H1 (cell line): ENCODE measurements at regions not wholly inside any gene's neighbourhood (a gene's known extent, or its start where the extent isn't known, plus 50 kb on each side); places are given as distances from the start of the nearest gene placed in this dataset.

Experiments used
- CTCF ChIA-PET: fragments of 300-600 bp; sonication (Branson Sonifier 250); formaldehyde crosslinking; loops from one replicate; lab custom pipeline; 2021; ENCODE audit not compliant: partially characterized antibody; lab: Charles Lee
- POLR2A ChIA-PET: fragments of 300-600 bp; sonication (Branson Sonifier 250); formaldehyde crosslinking; loops from one replicate; lab custom pipeline; 2021; ENCODE audit warnings: inconsistent platforms; ENCODE audit not compliant: partially characterized antibody; lab: Charles Lee
- DNase-seq, 2 experiments: peaks; one replicate each; pipeline versions ENCODE4 v3.0.0 to v3.0.0-alpha.2; 2010 to 2022; ENCODE audit warnings: low spot score in 2 of 2, low read depth in 1 of 2, mixed read lengths in 1 of 2
- FAIRE-seq: peaks from 2 replicates; lab custom pipeline; 2011; peaks lifted over from hg19 to GRCh38; lab: Jason Lieb, UNC
- H2AFZ ChIP-seq: 2 replicates; pipeline ENCODE4 v1.8.1; 2012; ENCODE audit warnings: low read length, inconsistent platforms
- H2AK5ac ChIP-seq: 2 replicates; pipeline ENCODE4 v1.6.1; 2013; ENCODE audit warnings: low read depth, low read length
- H2BK120ac ChIP-seq: replicated peaks from 2 replicates; pipeline ENCODE3; 2013; ENCODE audit warnings: low read depth, low read length, inconsistent platforms
- H2BK12ac ChIP-seq: 2 replicates; pipeline ENCODE4 v1.6.1; 2013; ENCODE audit warnings: low read depth, low read length
- H2BK15ac ChIP-seq: 2 replicates; pipeline ENCODE4 v1.6.1; 2013; ENCODE audit warnings: low read length
- H2BK20ac ChIP-seq: 2 replicates; pipeline ENCODE4 v1.6.1; 2013; ENCODE audit warnings: low read length
- H2BK5ac ChIP-seq: 2 replicates; pipeline ENCODE4 v1.6.1; 2013; ENCODE audit warnings: low read depth, low read length
- H3K14ac ChIP-seq: 2 replicates; pipeline ENCODE4 v1.6.1; 2013; ENCODE audit warnings: inconsistent platforms; ENCODE audit not compliant: insufficient read length
- H3K18ac ChIP-seq: 2 replicates; pipeline ENCODE4 v1.6.1; 2013; ENCODE audit warnings: low read length; ENCODE audit errors: extremely low read depth
- H3K23ac ChIP-seq: 2 replicates; pipeline ENCODE4 v1.6.1; 2013; ENCODE audit warnings: inconsistent platforms; ENCODE audit not compliant: insufficient read length
- H3K23me2 ChIP-seq: 2 replicates; pipeline ENCODE4 v1.6.1; 2013; ENCODE audit warnings: low read depth, low read length
- H3K27ac ChIP-seq: 2 replicates; pipeline ENCODE4 v1.6.1; 2011; ENCODE audit warnings: low read depth, low read length, inconsistent platforms
- H3K27me3 ChIP-seq, 4 experiments: replicated peaks in 1 of 4; 1 replicate in 1 of 4; 2 replicates in 3 of 4; pipeline versions ENCODE4 v1.6.1 to v1.8.1; 2011 to 2013; ENCODE audit warnings: low read length in 3 of 4, mild to moderate bottlenecking in 3 of 4, inconsistent platforms in 2 of 4, mixed read lengths in 2 of 4, moderate library complexity in 1 of 4; ENCODE audit not compliant: control insufficient read depth in 3 of 4, insufficient read depth in 3 of 4; ENCODE audit errors: extremely low read depth in 1 of 4
- H3K36me3 ChIP-seq, 4 experiments: 2 replicates each; pipeline versions ENCODE4 v1.6.1 to v1.8.1; 2011 to 2013; ENCODE audit warnings: mild to moderate bottlenecking in 4 of 4, low read length in 3 of 4, moderate library complexity in 2 of 4, control low read depth in 1 of 4, inconsistent platforms in 1 of 4; ENCODE audit not compliant: insufficient read depth in 4 of 4, control insufficient read depth in 2 of 4
- H3K4ac ChIP-seq: replicated peaks from 2 replicates; pipeline ENCODE3; 2013; ENCODE audit warnings: low read length, low read depth, mixed read lengths, inconsistent platforms; ENCODE audit not compliant: insufficient read length
- H3K4me1 ChIP-seq, 4 experiments: replicated peaks in 1 of 4; 1 replicate in 1 of 4; 2 replicates in 3 of 4; pipeline versions ENCODE4 v1.6.1 to v1.8.1; 2011 to 2013; ENCODE audit warnings: low read length in 3 of 4, inconsistent platforms in 2 of 4, mixed read lengths in 1 of 4; ENCODE audit not compliant: insufficient read depth in 4 of 4, control insufficient read depth in 3 of 4
- H3K4me2 ChIP-seq, 2 experiments: 2 replicates each; pipeline versions ENCODE4 v1.6.1 to v1.8.1; 2011 to 2013; ENCODE audit warnings: low read depth in 2 of 2, low read length in 2 of 2, control low read depth in 1 of 2, inconsistent platforms in 1 of 2, mild to moderate bottlenecking in 1 of 2; ENCODE audit not compliant: insufficient read depth in 1 of 2
- H3K4me3 ChIP-seq, 4 experiments: fragments of 200-600, 300-600 bp in 1 of 4; sonication (generic), shearing (Covaris generic), sonication (Bioruptor Twin) in 1 of 4; 2 replicates each; pipeline versions ENCODE4 v1.5.1 to v1.8.1; 2011 to 2016; ENCODE audit warnings: low read length in 4 of 4, low read depth in 3 of 4, control low read depth in 2 of 4, inconsistent platforms in 2 of 4, mild to moderate bottlenecking in 2 of 4, mixed read lengths in 1 of 4, moderate library complexity in 1 of 4; ENCODE audit not compliant: insufficient read depth in 2 of 4; ENCODE audit errors: extremely low read depth in 1 of 4
- H3K56ac ChIP-seq: replicated peaks from 2 replicates; pipeline ENCODE3; 2013; ENCODE audit warnings: low read depth, mild to moderate bottlenecking, mixed read lengths, low read length, inconsistent platforms; ENCODE audit not compliant: insufficient read length
- H3K79me1 ChIP-seq: 2 replicates; pipeline ENCODE4 v1.6.1; 2013; ENCODE audit warnings: low read depth, low read length, control low read depth
- H3K79me2 ChIP-seq, 2 experiments: 2 replicates each; pipeline versions ENCODE4 v1.6.1 to v1.8.1; 2012 to 2013; ENCODE audit warnings: low read length in 2 of 2, mild to moderate bottlenecking in 2 of 2, inconsistent platforms in 1 of 2; ENCODE audit not compliant: insufficient read depth in 2 of 2, control insufficient read depth in 1 of 2
- H3K9ac ChIP-seq, 4 experiments: replicated peaks in 1 of 4; 1 replicate in 1 of 4; 2 replicates in 3 of 4; pipeline versions ENCODE4 v1.6.1 to v1.8.1; 2011 to 2013; ENCODE audit warnings: low read depth in 3 of 4, low read length in 3 of 4, control low read depth in 2 of 4, mild to moderate bottlenecking in 2 of 4, moderate library complexity in 2 of 4, inconsistent platforms in 1 of 4; ENCODE audit errors: extremely low read depth in 1 of 4
- H3K9me3 ChIP-seq, 2 experiments: 2 replicates each; pipeline versions ENCODE4 v1.6.1 to v1.8.1; 2012 to 2013; ENCODE audit warnings: mild to moderate bottlenecking in 2 of 2, moderate library complexity in 2 of 2, control low read depth in 1 of 2, inconsistent platforms in 1 of 2, low read depth in 1 of 2, low read length in 1 of 2, mixed read lengths in 1 of 2; ENCODE audit not compliant: insufficient read depth in 2 of 2
- H4K20me1 ChIP-seq, 2 experiments: replicated peaks in 1 of 2; 2 replicates each; pipeline versions ENCODE3 to v1.8.1; 2011 to 2013; ENCODE audit warnings: inconsistent platforms in 2 of 2, low read length in 2 of 2, mild to moderate bottlenecking in 1 of 2; ENCODE audit not compliant: insufficient read depth in 2 of 2, control insufficient read depth in 1 of 2
- H4K5ac ChIP-seq: 2 replicates; pipeline ENCODE4 v1.6.1; 2013; ENCODE audit warnings: low read length, low read depth, mixed read lengths, inconsistent platforms; ENCODE audit not compliant: insufficient read length
- H4K8ac ChIP-seq: 2 replicates; pipeline ENCODE4 v1.8.0; 2013; ENCODE audit warnings: mild to moderate bottlenecking, moderate library complexity, low read length, inconsistent platforms; ENCODE audit not compliant: insufficient read depth; ENCODE audit errors: extremely low read depth
- H4K91ac ChIP-seq: replicated peaks from 2 replicates; pipeline ENCODE3; 2013; ENCODE audit warnings: low read length, mixed read lengths, inconsistent platforms; ENCODE audit not compliant: insufficient read length
- ASH2L ChIP-seq: fragments of 200-600, 300-600 bp; sonication (generic); IDR thresholded peaks from one replicate; pipeline ENCODE4 v1.7.1; 2017; ENCODE audit warnings: low read length
- HDAC6 ChIP-seq: IDR thresholded peaks from one replicate; pipeline ENCODE4 v1.7.1; 2012; ENCODE audit warnings: low read depth, mild to moderate bottlenecking, inconsistent platforms, low read length, moderate library complexity
- RAD21 ChIP-seq, 2 experiments: IDR thresholded peaks in 1 of 2; conservative IDR thresholded peaks in 1 of 2; 2 replicates each; pipeline ENCODE4 v1.6.1; 2011; ENCODE audit warnings: low read depth in 2 of 2, low read length in 2 of 2, improper control_type of control experiment in 1 of 2, inconsistent platforms in 1 of 2, mild to moderate bottlenecking in 1 of 2, moderate library complexity in 1 of 2
- RBBP5 ChIP-seq: IDR thresholded peaks from 2 replicates; pipeline ENCODE4 v1.7.1; 2012; ENCODE audit warnings: low read depth, mild to moderate bottlenecking, inconsistent platforms, low read length, moderate library complexity, borderline replicate concordance
- SIN3A ChIP-seq, 2 experiments: IDR thresholded peaks in 1 of 2; conservative IDR thresholded peaks in 1 of 2; 2 replicates each; pipeline ENCODE4 v1.6.1; 2011 to 2012; ENCODE audit warnings: low read length in 2 of 2, improper control_type of control experiment in 1 of 2, low read depth in 1 of 2, mild to moderate bottlenecking in 1 of 2
- SUZ12 ChIP-seq: fragments of 200-600 bp; sonication (generic); IDR thresholded peaks from 2 replicates; pipeline ENCODE4 v1.6.1; 2012; ENCODE audit warnings: mild to moderate bottlenecking, inconsistent platforms, low read length, moderate library complexity, mixed read lengths
- whole genome bisulfite sequencing, 2 experiments: shearing (Covaris generic) in 1 of 2; methylation state at CpG; one replicate each; pipeline versions ENCODE4 v1.1.6 to v1.1.7; 2013 to 2015; ENCODE audit warnings: low lambda C conversion rate in 2 of 2, mixed read lengths in 2 of 2, inconsistent platforms in 1 of 2, low coverage in 1 of 2, missing lambda C conversion rate in 1 of 2; ENCODE audit not compliant: insufficient replicate concordance in 2 of 2, insufficient coverage in 1 of 2, insufficient read length in 1 of 2; ENCODE audit errors: extremely low coverage in 1 of 2, missing lambda C conversion rate in 1 of 2; 5-methylcytosine and 5-hydroxymethylcytosine counted together
- TF ChIP-seq, protein P1 (sequence below), 3 experiments: IDR thresholded peaks; 1 replicate in 2 of 3; 2 replicates in 1 of 3; pipeline versions ENCODE4 v1.5.1 to v1.6.1; 2011; ENCODE audit warnings: low read length in 3 of 3, mild to moderate bottlenecking in 3 of 3, inconsistent platforms in 2 of 3, low read depth in 1 of 3, moderate library complexity in 1 of 3; ENCODE audit not compliant: insufficient read depth in 1 of 3; ENCODE audit errors: control extremely low read depth in 1 of 3

DNA sequence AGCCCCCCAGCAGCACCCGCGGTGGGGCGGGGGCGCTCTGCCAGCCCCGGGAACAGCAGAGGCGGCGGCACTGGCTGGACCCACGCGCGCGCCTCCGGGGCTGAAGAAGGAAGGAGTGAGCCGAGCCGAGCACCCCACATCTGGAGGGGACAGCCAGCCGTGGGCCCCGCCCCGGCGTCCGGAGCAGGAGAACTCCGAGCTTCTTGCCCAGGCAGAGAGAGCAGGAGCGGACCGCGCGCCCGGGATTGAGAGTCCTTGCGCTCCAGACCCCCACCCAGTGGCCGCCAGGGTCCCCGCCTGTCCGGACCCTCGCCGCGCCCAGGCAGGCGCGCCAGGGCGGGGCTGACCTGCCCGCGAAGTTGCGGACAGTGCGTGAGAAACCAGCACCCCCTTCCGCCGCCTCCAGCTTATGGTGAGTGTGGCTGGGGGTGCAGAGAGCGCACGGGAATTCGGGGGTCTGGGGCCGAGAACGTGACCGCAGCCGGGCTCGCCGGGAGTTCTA lies 921.9 kb upstream of the EEF2KMT start:
- Histone ChIP-seq H3K4me1 (peaks cover 0 to 4% (median under 1%) of the 10 kb centered on the region in 4 experiments; a peak in 3 of 7 replicates), H4K91ac (no peak overlapping the region), H2AFZ (no peak overlapping the region), H3K9ac (no peak overlapping the region), H3K23ac (no peak overlapping the region), H4K20me1 (no peaks in the 10 kb centered on the region), H2BK120ac (no peak overlapping the region), H2BK5ac (no peak overlapping the region), H3K36me3 (no peaks in the 10 kb centered on the region), H2BK12ac (no peak overlapping the region), H2BK15ac (no peak overlapping the region), H4K5ac (no peak overlapping the region), H3K9me3 (no peaks in the 10 kb centered on the region), H3K4me2 (peak overlapping the region; percentile 88 to 97), H3K14ac (no peak overlapping the region), H3K4ac (no peak overlapping the region), H3K18ac (peak overlapping the region; percentile 71; the same call in 1 of the 2 replicates), H3K56ac (no peak overlapping the region), H2BK20ac (no peak overlapping the region), H3K79me2 (no peaks in the 10 kb centered on the region), H2AK5ac (no peak overlapping the region), H3K23me2 (peaks cover 18% of the 10 kb centered on the region; the same call in 1 of the 2 replicates), H4K8ac (peak overlapping the region; percentile 83), H3K4me3 (peak overlapping the region; percentile 41 to 69 (median 64))
- FAIRE-seq (no peak), DNase-seq (peak in 1 of 2 experiments; percentile 76)
- POLR2A ChIA-PET, result no interaction called here
- 1% methylated on average over 38 of the region's 50 CpGs; no CpG with 5 or more reads in 1 of the 2 experiments for WGBS, 2 experiments
- CTCF ChIA-PET, result interaction anchor here (0.5 to 0.8 kb wide), 2 partner anchors 127 to 1492 kb away, joined by 3 to 4 read pairs; no protein-coding TSS in a partner anchor
- TF ChIP-seq SUZ12, result peak; percentile 56; the same call in 1 of the 2 replicates
- TF ChIP-seq ASH2L, result no peak
- no peak for TF ChIP-seq HDAC6
- TF ChIP-seq, protein P1, sequence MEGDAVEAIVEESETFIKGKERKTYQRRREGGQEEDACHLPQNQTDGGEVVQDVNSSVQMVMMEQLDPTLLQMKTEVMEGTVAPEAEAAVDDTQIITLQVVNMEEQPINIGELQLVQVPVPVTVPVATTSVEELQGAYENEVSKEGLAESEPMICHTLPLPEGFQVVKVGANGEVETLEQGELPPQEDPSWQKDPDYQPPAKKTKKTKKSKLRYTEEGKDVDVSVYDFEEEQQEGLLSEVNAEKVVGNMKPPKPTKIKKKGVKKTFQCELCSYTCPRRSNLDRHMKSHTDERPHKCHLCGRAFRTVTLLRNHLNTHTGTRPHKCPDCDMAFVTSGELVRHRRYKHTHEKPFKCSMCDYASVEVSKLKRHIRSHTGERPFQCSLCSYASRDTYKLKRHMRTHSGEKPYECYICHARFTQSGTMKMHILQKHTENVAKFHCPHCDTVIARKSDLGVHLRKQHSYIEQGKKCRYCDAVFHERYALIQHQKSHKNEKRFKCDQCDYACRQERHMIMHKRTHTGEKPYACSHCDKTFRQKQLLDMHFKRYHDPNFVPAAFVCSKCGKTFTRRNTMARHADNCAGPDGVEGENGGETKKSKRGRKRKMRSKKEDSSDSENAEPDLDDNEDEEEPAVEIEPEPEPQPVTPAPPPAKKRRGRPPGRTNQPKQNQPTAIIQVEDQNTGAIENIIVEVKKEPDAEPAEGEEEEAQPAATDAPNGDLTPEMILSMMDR (IDR thresholded peaks at IDR 0.05; ENCODE audit: control extremely low read depth in 1 of 3, insufficient read depth in 1 of 3, low read depth in 1 of 3, low read length in 3 of 3), result peak; percentile 19 to 43 (median 33)
- TF ChIP-seq RBBP5, result 0 out of 2 replicates have a peak, but pooled peaks have one; percentile 12
- peak; percentile 36 to 60; a peak in 3 of 4 replicates for TF ChIP-seq RAD21 (IDR thresholded peaks at IDR 0.05 in 1 of 2, conservative IDR thresholded peaks at IDR 0.05 in 1 of 2; ENCODE audit: low read depth in 2 of 2, low read length in 2 of 2)
- TF ChIP-seq SIN3A (conservative IDR thresholded peaks at IDR 0.05 in 1 of 2, IDR thresholded peaks at IDR 0.05 in 1 of 2; ENCODE audit: low read depth in 1 of 2, low read length in 2 of 2), result no peak; a peak in 1 of 4 replicates
- TF ChIP-seq, all 59 proteins: peak for 4
- Histone ChIP-seq H3K79me1 (no peaks in the 10 kb centered on the region), H3K27ac (no peak overlapping the region), H3K27me3 (peaks cover 19 to 41% (median 36%) of the 10 kb centered on the region in 4 experiments)
